Naive thymus-derived CD4-positive, alpha-beta T cell (primary cell): ENCODE measurements at regions not wholly inside any gene's neighbourhood (a gene's known extent, or its start where the extent isn't known, plus 50 kb on each side); places are given as distances from the start of the nearest gene placed in this dataset.

Source experiments
- ATAC-seq: fragments of 150-1000 bp; cut with Tn5 transposase; 2 replicates; pipeline ENCODE4 v1.10.0; 2021; ENCODE audit warnings: mild to moderate bottlenecking, moderate library complexity
- CTCF ChIA-PET: fragments of 350-600 bp; sonication (Branson Sonifier 250); formaldehyde crosslinking; loops from one replicate; lab custom pipeline; 2021; ENCODE audit warnings: antibody characterized with exemption; lab: Charles Lee
- POLR2A ChIA-PET: fragments of 350-600 bp; sonication (Branson Sonifier 250); formaldehyde crosslinking; loops from one replicate; lab custom pipeline; 2021; ENCODE audit warnings: antibody characterized with exemption, inconsistent platforms; lab: Charles Lee
- DNase-seq, 9 donors: peaks; one replicate each; pipeline versions ENCODE4 v3.0.0 to v3.0.0-alpha.2; 2020 to 2022; ENCODE audit warnings: mixed read lengths in 1 of 9
- H3K27ac ChIP-seq: one replicate; pipeline ENCODE4 v1.7.0; 2013; ENCODE audit warnings: mild to moderate bottlenecking, low read depth, low read length, moderate library complexity
- H3K27me3 ChIP-seq, 2 donors: one replicate each; pipeline ENCODE4 v1.7.0; 2013; ENCODE audit warnings: low read length in 2 of 2, mild to moderate bottlenecking in 2 of 2, moderate library complexity in 2 of 2; ENCODE audit not compliant: control insufficient read depth in 2 of 2, insufficient read depth in 2 of 2
- H3K36me3 ChIP-seq, 3 experiments: 1 replicate in 2 of 3; 2 replicates in 1 of 3; pipeline ENCODE4 v1.7.0; 2013; ENCODE audit warnings: low read length in 3 of 3, mild to moderate bottlenecking in 3 of 3, moderate library complexity in 1 of 3; ENCODE audit not compliant: insufficient read depth in 3 of 3, control insufficient read depth in 2 of 3
- H3K4me1 ChIP-seq, 2 donors: one replicate each; pipeline ENCODE4 v1.7.0; 2013; ENCODE audit warnings: low read length in 2 of 2, mild to moderate bottlenecking in 2 of 2, moderate library complexity in 1 of 2; ENCODE audit not compliant: control insufficient read depth in 2 of 2, insufficient read depth in 2 of 2
- H3K4me3 ChIP-seq: 2 replicates; pipeline ENCODE4 v1.7.0; 2013; ENCODE audit warnings: mild to moderate bottlenecking, low read length
- H3K9me3 ChIP-seq, 3 experiments: 1 replicate in 2 of 3; 2 replicates in 1 of 3; pipeline ENCODE4 v1.7.0; 2013; ENCODE audit warnings: low read length in 3 of 3; ENCODE audit not compliant: control insufficient read depth in 2 of 3
- H3K27ac Mint-ChIP-seq, 9 donors: one replicate each; pipeline ENCODE4 v1.8.0; 2020 to 2022; ENCODE audit warnings: mixed read lengths in 9 of 9, mild to moderate bottlenecking in 8 of 9, moderate library complexity in 5 of 9, inconsistent platforms in 2 of 9
- H3K27me3 Mint-ChIP-seq, 5 donors: one replicate each; pipeline ENCODE4 v1.8.0; 2021 to 2022; ENCODE audit warnings: mixed read lengths in 5 of 5, mild to moderate bottlenecking in 1 of 5
- H3K36me3 Mint-ChIP-seq, 5 donors: one replicate each; pipeline ENCODE4 v1.8.0; 2020 to 2022; ENCODE audit warnings: mixed read lengths in 5 of 5, mild to moderate bottlenecking in 3 of 5, inconsistent platforms in 1 of 5
- H3K4me1 Mint-ChIP-seq, 7 donors: one replicate each; pipeline ENCODE4 v1.8.0; 2020 to 2022; ENCODE audit warnings: mixed read lengths in 7 of 7, mild to moderate bottlenecking in 3 of 7, inconsistent platforms in 1 of 7
- H3K4me3 Mint-ChIP-seq, 10 donors: one replicate each; pipeline ENCODE4 v1.8.0; 2020 to 2022; ENCODE audit warnings: mild to moderate bottlenecking in 10 of 10, mixed read lengths in 10 of 10, moderate library complexity in 6 of 10, inconsistent platforms in 2 of 10
- H3K9me3 Mint-ChIP-seq, 11 donors: one replicate each; pipeline ENCODE4 v1.8.0; 2020 to 2022; ENCODE audit warnings: mixed read lengths in 11 of 11, mild to moderate bottlenecking in 4 of 11, inconsistent platforms in 1 of 11, moderate library complexity in 1 of 11
- intact Hi-C, 2 donors: fragments of 100-400 bp; cut with micrococcal nuclease; formaldehyde crosslinking; loops; one replicate each; pipeline ENCODE4 v1.15.1; 2023

DNA sequence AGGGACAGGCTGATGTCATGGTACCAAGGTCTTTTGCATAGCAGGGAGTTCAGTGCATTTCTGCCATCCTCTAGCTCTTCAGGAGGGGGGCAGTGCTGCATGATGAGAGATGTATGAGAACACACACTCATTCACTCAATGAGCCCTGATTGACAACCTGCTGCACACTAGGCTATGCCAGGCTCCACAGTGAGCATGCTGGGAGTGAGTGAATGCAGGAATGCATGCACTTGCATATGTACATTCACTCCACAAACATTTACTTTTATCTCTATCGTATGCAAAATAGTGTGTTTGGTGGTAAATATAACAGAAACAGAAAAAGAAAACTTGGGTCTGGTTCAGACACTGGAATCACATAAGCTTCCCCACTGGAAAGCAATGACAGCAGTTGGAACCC lies 374.1 kb upstream of the C16orf82 start:
- no peaks in the 10 kb centered on the region for H3K4me1 ChIP-seq
- CTCF ChIA-PET, result no interaction called here
- no peaks in the 10 kb centered on the region for H3K36me3 ChIP-seq
- H3K27me3 Mint-ChIP-seq, result peaks cover 0 to 48% (median 23%) of the 10 kb centered on the region in 5 donors
- peaks cover 0 to 5% (median 0%) of the 10 kb centered on the region in 7 donors for H3K4me1 Mint-ChIP-seq
- H3K9me3 ChIP-seq, result no peaks in the 10 kb centered on the region
- no peak overlapping the region for H3K27ac Mint-ChIP-seq
- DNase-seq (no peak), ATAC-seq (no peak)
- intact Hi-C loops, result no loop called here
- H3K36me3 Mint-ChIP-seq, result no peaks in the 10 kb centered on the region
- H3K27me3 ChIP-seq, result no peaks in the 10 kb centered on the region
- POLR2A ChIA-PET, result no interaction called here
- peaks cover 0 to 8% (median 3%) of the 10 kb centered on the region in 11 donors for H3K9me3 Mint-ChIP-seq
- no peak overlapping the region for H3K4me3 ChIP-seq
- H3K27ac ChIP-seq, result no peak overlapping the region
- H3K4me3 Mint-ChIP-seq, result no peak overlapping the region

DNA sequence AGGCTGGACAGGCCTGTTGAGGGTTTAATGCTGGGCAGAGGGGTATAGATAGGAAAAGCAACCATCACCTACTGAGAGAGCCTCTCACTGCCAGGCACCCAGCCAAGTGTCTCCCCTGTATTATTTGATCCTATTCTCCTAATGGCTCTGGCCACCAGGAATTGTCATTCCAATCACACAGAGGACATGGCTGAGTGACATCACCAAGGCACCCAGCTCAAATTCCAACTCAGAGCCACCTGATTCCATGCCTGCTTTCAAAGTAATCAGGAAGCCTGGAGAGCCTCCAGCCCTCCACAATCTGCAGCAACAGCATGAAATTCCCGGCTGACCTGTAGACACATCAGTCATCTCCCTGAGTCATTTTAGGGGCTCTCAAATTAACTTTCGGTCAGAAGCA lies 368.9 kb upstream of the C16orf82 start:
- no peaks in the 10 kb centered on the region for H3K27me3 ChIP-seq
- Mint-ChIP-seq H3K36me3 (peaks cover 0 to 6% (median 0%) of the 10 kb centered on the region in 5 donors), H3K27me3 (peaks cover 5 to 33% (median 21%) of the 10 kb centered on the region in 5 donors), H3K9me3 (peaks cover 0 to 24% (median 6%) of the 10 kb centered on the region in 11 donors), H3K4me3 (no peak overlapping the region), H3K27ac (no peak overlapping the region), H3K4me1 (no peaks in the 10 kb centered on the region)
- H3K36me3 ChIP-seq, result no peaks in the 10 kb centered on the region
- no peak overlapping the region for H3K27ac ChIP-seq
- no peak overlapping the region for H3K4me3 ChIP-seq
- no peak for ATAC-seq
- DNase-seq, result no peak
- ChIA-PET POLR2A (no interaction called here), CTCF (no interaction called here)
- H3K4me1 ChIP-seq, result no peaks in the 10 kb centered on the region
- no peaks in the 10 kb centered on the region for H3K9me3 ChIP-seq
- intact Hi-C loops, result no loop called here

DNA sequence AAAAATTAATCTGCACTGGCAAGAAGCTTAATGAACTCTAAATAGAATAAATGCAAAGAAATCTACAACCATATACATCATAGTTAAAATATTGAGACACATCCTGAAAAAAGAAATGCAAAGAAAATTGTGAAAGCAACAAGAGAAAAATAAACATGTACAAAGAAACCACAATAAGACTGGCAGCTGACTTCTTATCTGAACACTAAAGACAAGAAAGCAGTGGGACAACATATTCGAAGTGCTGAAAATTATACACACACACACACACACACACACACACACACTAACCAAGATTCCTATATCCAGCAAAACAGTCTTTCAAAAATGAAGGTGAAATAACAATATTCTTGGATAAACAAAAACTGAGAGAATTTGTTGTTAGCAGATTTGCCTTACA lies 366.5 kb upstream of the C16orf82 start:
- H3K9me3 ChIP-seq, result no peaks in the 10 kb centered on the region
- no peaks in the 10 kb centered on the region for H3K27me3 ChIP-seq
- Mint-ChIP-seq H3K27me3 (peaks cover 13 to 25% (median 19%) of the 10 kb centered on the region in 5 donors), H3K4me1 (peaks cover 0 to 1% (median 0%) of the 10 kb centered on the region in 7 donors), H3K4me3 (no peak overlapping the region), H3K36me3 (peaks cover 0 to 6% (median 0%) of the 10 kb centered on the region in 5 donors), H3K27ac (no peak overlapping the region), H3K9me3 (peaks cover 0 to 24% (median 5%) of the 10 kb centered on the region in 11 donors)
- H3K4me3 ChIP-seq, result no peak overlapping the region
- DNase-seq, result no peak
- H3K4me1 ChIP-seq, result no peaks in the 10 kb centered on the region
- H3K27ac ChIP-seq, result no peak overlapping the region
- ChIA-PET POLR2A (no interaction called here), CTCF (no interaction called here)
- no peaks in the 10 kb centered on the region for H3K36me3 ChIP-seq
- intact Hi-C loops, result no loop called here
- ATAC-seq, result no peak

DNA sequence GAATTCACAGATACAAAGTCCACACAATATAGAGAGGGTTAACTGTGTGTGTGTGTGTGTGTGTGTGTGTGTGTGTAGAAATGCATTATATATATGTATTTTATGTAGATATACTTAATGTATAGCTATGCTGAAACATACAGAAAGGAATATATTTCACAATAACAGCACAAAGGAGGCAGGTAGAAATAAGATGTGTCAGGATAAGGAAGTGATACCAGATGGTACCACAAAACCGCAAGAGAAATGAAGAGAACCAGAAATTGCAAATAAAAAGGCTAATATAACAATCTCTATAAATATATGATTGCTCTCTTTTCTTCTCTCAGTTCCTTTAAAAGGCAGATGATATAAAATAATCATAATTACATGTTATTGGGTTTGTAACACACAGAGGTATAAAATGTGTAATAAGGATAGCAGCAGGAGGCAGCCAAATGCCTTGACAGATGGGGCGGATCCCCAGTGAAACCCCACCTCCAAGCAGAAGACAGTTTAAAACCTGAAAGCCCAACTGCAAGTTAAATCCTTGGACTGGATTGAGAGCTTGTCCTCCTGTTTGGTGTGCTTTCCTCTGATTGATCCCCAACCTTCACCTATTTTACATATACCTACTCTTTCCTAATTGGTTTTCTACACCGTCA lies 365.4 kb upstream of the C16orf82 start:
- Mint-ChIP-seq H3K36me3 (peaks cover 0 to 6% (median 0%) of the 10 kb centered on the region in 5 donors), H3K4me1 (peaks cover 0 to 2% (median 0%) of the 10 kb centered on the region in 7 donors), H3K9me3 (peaks cover 0 to 24% (median 4%) of the 10 kb centered on the region in 11 donors), H3K27me3 (peaks cover 14 to 24% (median 19%) of the 10 kb centered on the region in 5 donors), H3K4me3 (no peak overlapping the region), H3K27ac (no peak overlapping the region)
- no peaks in the 10 kb centered on the region for H3K36me3 ChIP-seq
- POLR2A ChIA-PET, result no interaction called here
- intact Hi-C loops, result no loop called here
- no peak overlapping the region for H3K27ac ChIP-seq
- H3K4me3 ChIP-seq, result no peak overlapping the region
- no peak for DNase-seq
- H3K27me3 ChIP-seq, result no peaks in the 10 kb centered on the region
- CTCF ChIA-PET, result no interaction called here
- ATAC-seq, result no peak
- no peaks in the 10 kb centered on the region for H3K4me1 ChIP-seq
- no peaks in the 10 kb centered on the region for H3K9me3 ChIP-seq

- CTCF ChIA-PET, result no interaction called here
- H3K27me3 Mint-ChIP-seq, result peaks cover 1 to 17% (median 8%) of the 10 kb centered on the region in 5 donors
- no peak overlapping the region for H3K4me3 ChIP-seq
- no peaks in the 10 kb centered on the region for H3K4me1 ChIP-seq
- peaks cover 0 to 3% (median under 1%) of the 10 kb centered on the region in 11 donors for H3K9me3 Mint-ChIP-seq
- DNase-seq (no peak), ATAC-seq (no peak)
- H3K36me3 ChIP-seq, result no peaks in the 10 kb centered on the region
- intact Hi-C loops, result no loop called here
- no peak overlapping the region for H3K27ac Mint-ChIP-seq
- H3K27ac ChIP-seq, result no peak overlapping the region
- POLR2A ChIA-PET, result no interaction called here
- no peaks in the 10 kb centered on the region for H3K36me3 Mint-ChIP-seq
- H3K4me1 Mint-ChIP-seq, result peaks cover 0 to 2% (median 0%) of the 10 kb centered on the region in 7 donors
- H3K4me3 Mint-ChIP-seq, result no peak overlapping the region
- no peaks in the 10 kb centered on the region for H3K9me3 ChIP-seq
- H3K27me3 ChIP-seq, result no peaks in the 10 kb centered on the region
Observed at GRCh38 chr16:26705346-26705745, 361.4 kb upstream of the C16orf82 start.

GRCh38 chr16:26708428-26708827 lies 358.3 kb upstream of the C16orf82 start:
- DNase-seq (no peak), ATAC-seq (no peak)
- no peaks in the 10 kb centered on the region for H3K36me3 ChIP-seq
- H3K36me3 Mint-ChIP-seq, result no peaks in the 10 kb centered on the region
- no peaks in the 10 kb centered on the region for H3K4me1 ChIP-seq
- ChIA-PET CTCF (no interaction called here), POLR2A (no interaction called here)
- intact Hi-C loops, result no loop called here
- H3K27ac Mint-ChIP-seq, result no peak overlapping the region
- H3K27me3 ChIP-seq, result no peaks in the 10 kb centered on the region
- H3K27me3 Mint-ChIP-seq, result peaks cover 0 to 14% (median 3%) of the 10 kb centered on the region in 5 donors
- H3K4me3 ChIP-seq, result no peak overlapping the region
- H3K4me3 Mint-ChIP-seq, result no peak overlapping the region
- H3K27ac ChIP-seq, result no peak overlapping the region
- no peaks in the 10 kb centered on the region for H3K9me3 ChIP-seq
- peaks cover 0 to 2% (median 0%) of the 10 kb centered on the region in 11 donors for H3K9me3 Mint-ChIP-seq
- H3K4me1 Mint-ChIP-seq, result peaks cover 0 to 2% (median 0%) of the 10 kb centered on the region in 7 donors

GRCh38 chr16:26709175-26709574 lies 357.6 kb upstream of the C16orf82 start:
- no peak overlapping the region for H3K27ac ChIP-seq
- H3K9me3 ChIP-seq, result no peaks in the 10 kb centered on the region
- no peaks in the 10 kb centered on the region for H3K27me3 ChIP-seq
- Mint-ChIP-seq H3K4me3 (no peak overlapping the region), H3K27me3 (peaks cover 0 to 12% (median 3%) of the 10 kb centered on the region in 5 donors), H3K9me3 (peaks cover 0 to 2% (median 0%) of the 10 kb centered on the region in 11 donors), H3K27ac (no peak overlapping the region), H3K4me1 (peaks cover 0 to 2% (median 0%) of the 10 kb centered on the region in 7 donors), H3K36me3 (no peaks in the 10 kb centered on the region)
- ChIA-PET CTCF (no interaction called here), POLR2A (no interaction called here)
- DNase-seq (no peak), ATAC-seq (no peak)
- no peaks in the 10 kb centered on the region for H3K36me3 ChIP-seq
- intact Hi-C loops, result no loop called here
- no peaks in the 10 kb centered on the region for H3K4me1 ChIP-seq
- H3K4me3 ChIP-seq, result no peak overlapping the region
